ENCODE measurements at regions not wholly inside any gene's neighbourhood (a gene's known extent, or its start where the extent isn't known, plus 50 kb on each side); places are given as distances from the start of the nearest gene placed in this dataset.

- DNase-seq (ENCODE audit: low read depth in 2 of 3, low spot score in 2 of 3) = no peak
Measured at GRCh38 chr5:173716058-173716682, 99.7 kb upstream of the BOD1 start.

GRCh38 chr5:173717959-173718358 lies 101.5 kb upstream of the BOD1 start:
- no peak for DNase-seq (ENCODE audit: low read depth in 2 of 3, low spot score in 2 of 3)

- DNase-seq (ENCODE audit: low read depth in 2 of 3, low spot score in 2 of 3) = no peak
Measured at GRCh38 chr5:173718469-173718868, 102.0 kb upstream of the BOD1 start.

- no peak for DNase-seq (ENCODE audit: low read depth in 2 of 3, low spot score in 2 of 3)
Measured at GRCh38 chr5:173719731-173720082, 103.3 kb upstream of the BOD1 start.

- no peak for DNase-seq (ENCODE audit: low read depth in 2 of 3, low spot score in 2 of 3)
Measured at GRCh38 chr5:173720286-173720952, 104.0 kb upstream of the BOD1 start.

- no peak for DNase-seq (ENCODE audit: low read depth in 2 of 3, low spot score in 2 of 3)
Measured at GRCh38 chr5:173720953-173721600, 104.6 kb upstream of the BOD1 start.

- no peak for DNase-seq (ENCODE audit: low read depth in 2 of 3, low spot score in 2 of 3)
Measured at GRCh38 chr5:173721601-173722232, 105.3 kb upstream of the BOD1 start.

GRCh38 chr5:173726846-173727557 lies 110.6 kb upstream of the BOD1 start:
- DNase-seq (ENCODE audit: low read depth in 2 of 3, low spot score in 2 of 3) = no peak

- no peak for DNase-seq (ENCODE audit: low read depth in 2 of 3, low spot score in 2 of 3)
Measured at GRCh38 chr5:173727839-173728778, 111.7 kb upstream of the BOD1 start.

GRCh38 chr5:173729079-173729765 lies 112.8 kb upstream of the BOD1 start:
- DNase-seq (ENCODE audit: low read depth in 2 of 3, low spot score in 2 of 3) = no peak

GRCh38 chr5:173730632-173731298 lies 114.3 kb upstream of the BOD1 start:
- no peak for DNase-seq (ENCODE audit: low read depth in 2 of 3, low spot score in 2 of 3)

GRCh38 chr5:173733021-173733420 lies 116.6 kb upstream of the BOD1 start:
- DNase-seq (ENCODE audit: low read depth in 2 of 3, low spot score in 2 of 3) = no peak

GRCh38 chr5:173733425-173733824 lies 117.0 kb upstream of the BOD1 start:
- DNase-seq (ENCODE audit: low read depth in 2 of 3, low spot score in 2 of 3) = no peak

GRCh38 chr5:173733831-173734501 lies 117.5 kb upstream of the BOD1 start:
- DNase-seq (ENCODE audit: low read depth in 2 of 3, low spot score in 2 of 3) = peak in 1 of 3 donors; percentile 43

GRCh38 chr5:173734716-173735115 lies 118.3 kb upstream of the BOD1 start:
- no peak for DNase-seq (ENCODE audit: low read depth in 2 of 3, low spot score in 2 of 3)

- no peak for DNase-seq (ENCODE audit: low read depth in 2 of 3, low spot score in 2 of 3)
Measured at GRCh38 chr5:173735184-173735583, 118.7 kb upstream of the BOD1 start.

- DNase-seq (ENCODE audit: low read depth in 2 of 3, low spot score in 2 of 3) = no peak
Measured at GRCh38 chr5:173735691-173736090, 119.2 kb upstream of the BOD1 start.

GRCh38 chr5:173736374-173736773 lies 119.9 kb upstream of the BOD1 start:
- no peak for DNase-seq (ENCODE audit: low read depth in 2 of 3, low spot score in 2 of 3)

All from hematopoietic multipotent progenitor cell (in vitro differentiated cells).